ENCODE measurements at regions not wholly inside any gene's neighbourhood (a gene's known extent, or its start where the extent isn't known, plus 50 kb on each side); places are given as distances from the start of the nearest gene placed in this dataset.

DNA sequence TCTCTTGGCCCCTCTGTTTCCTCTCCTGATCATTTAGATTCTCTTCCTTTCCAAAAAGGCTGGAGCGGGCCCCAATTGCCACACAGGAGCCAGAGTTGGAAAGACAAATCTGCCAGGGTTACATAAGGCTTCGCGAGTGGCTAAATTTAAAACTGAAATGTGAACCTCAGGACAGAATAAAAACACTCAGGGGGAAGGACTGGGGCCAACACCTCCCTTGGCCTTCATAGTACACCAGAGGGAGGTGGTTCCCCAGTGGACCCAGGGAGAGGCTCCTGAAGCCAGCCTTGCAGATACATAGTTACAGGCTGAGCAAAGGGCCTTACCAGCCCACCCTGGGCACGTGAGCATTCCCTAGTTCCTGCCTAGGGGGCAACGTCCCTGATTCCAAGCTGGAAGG, 150.1 kb downstream of the MN1 start:
- in situ Hi-C loops (cut with MboI; ENCODE audit: low sequenced_read_pairs) = no loop called here

DNA sequence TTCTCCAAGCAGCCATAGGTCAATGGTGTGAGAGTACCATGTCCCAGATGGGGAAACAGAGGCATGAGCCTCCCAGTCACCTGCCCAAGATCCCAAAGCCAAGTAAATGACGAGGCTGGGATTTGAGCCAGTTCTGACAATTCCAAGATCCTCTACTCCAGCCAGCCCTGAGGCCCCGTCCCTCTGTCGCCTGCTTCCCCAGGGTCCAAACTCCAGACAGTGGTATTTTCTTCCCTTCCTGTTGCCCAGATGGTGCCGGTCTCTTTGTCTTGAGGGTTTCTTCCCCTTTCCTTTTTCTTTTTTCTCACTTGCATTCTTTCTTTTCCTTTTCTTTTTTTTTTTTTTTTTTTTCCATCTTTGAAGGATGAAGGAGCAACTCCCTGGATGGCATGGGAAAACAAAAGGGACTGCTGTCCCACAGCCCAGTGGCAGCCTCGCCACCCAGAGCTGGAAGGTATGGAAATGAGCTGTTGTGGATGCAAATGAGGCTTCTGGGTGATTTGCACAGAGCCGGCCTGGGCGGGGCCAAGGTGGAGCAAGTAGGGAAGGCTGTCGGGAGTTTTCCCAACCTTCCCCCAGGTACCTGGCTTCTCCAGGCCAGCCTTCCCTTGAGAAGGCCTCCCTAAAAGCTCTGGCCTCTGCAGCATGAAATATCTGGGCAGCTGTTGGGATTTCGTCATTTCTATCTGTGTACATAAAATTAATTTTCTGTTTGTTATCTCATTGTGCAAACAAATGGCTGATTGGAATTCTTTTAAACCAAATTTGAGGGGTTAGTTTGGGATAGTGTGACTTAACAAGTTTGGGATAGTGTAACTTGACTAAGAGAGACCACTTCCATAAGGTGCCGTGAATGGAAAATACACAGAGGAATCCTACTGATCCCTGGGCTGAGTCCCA, 146.8 kb downstream of the MN1 start:
- in situ Hi-C loops (cut with MboI; ENCODE audit: low sequenced_read_pairs) = no loop called here

- in situ Hi-C loops (cut with MboI; ENCODE audit: low sequenced_read_pairs) = no loop called here
Measured at GRCh38 chr22:27655582-27656185, 145.9 kb downstream of the MN1 start.

GRCh38 chr22:27656970-27657369, 144.6 kb downstream of the MN1 start:
- in situ Hi-C loops (cut with MboI; ENCODE audit: low sequenced_read_pairs) = no loop called here

DNA sequence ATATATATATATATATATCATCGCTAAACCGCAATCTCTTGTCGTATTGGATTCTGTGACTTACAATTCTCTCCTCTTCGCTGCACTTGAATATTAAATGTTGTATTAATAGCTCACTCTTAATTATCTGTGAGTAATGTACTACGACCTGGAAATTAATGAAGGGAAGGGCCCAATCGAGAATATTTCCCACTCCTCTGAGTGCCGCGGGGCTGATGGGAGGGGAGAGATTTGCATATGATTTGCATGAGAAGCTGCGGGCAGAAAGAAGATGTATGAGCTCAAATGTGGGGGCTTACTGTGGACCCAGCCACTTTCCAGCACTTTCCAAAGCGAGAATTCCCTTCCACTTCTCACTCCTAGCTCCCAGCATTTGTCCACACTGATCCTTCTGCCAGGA, 141.2 kb downstream of the MN1 start:
- in situ Hi-C loops (cut with MboI; ENCODE audit: low sequenced_read_pairs) = no loop called here

DNA sequence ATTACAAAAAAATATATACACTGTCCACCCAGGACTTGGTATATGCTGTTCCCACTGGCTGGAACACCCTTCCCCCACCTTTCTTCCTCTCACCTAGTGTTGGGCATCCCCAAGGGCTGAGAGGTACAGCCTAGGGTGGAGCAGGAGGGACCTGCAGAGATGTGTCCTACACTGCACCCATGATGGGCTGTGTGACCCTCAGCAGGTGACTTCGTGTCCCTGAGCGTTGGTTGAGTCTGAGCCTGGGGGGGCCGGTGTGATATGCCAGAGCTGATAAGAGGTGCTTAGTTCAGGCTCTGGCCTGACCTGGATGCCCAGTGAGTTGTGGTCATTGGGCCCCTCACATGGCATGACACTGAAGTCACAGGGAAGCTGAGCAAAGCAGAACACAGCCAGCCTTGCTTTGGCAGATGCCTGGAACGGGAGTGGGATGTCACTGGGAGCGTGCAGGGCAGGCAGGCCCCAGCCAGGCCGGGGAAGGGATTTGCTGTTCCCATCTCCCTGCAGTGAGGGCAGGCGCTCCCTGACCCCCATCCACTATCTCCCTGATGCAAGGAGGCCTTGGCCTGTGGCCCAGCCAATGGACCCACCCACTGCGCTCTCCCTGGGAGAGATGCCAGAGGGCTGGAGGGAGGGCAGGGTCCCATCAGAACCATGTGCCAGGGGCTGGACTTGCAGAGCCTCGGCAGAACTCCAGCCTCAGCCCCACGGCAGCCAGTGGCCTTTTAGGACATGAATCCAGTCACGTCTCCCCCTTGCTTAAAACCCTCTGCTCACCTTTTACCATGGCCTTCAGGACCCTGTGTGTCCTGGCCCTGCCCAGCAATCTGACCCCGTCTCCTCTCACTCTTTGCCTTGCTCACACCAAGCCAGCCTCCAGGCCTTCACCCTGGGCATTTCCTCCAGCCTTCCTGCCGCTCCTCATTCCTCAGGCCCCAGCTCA, 138.9 kb downstream of the MN1 start:
- in situ Hi-C loops (cut with MboI; ENCODE audit: low sequenced_read_pairs) = no loop called here

- in situ Hi-C loops (cut with MboI; ENCODE audit: low sequenced_read_pairs) = no loop called here
Measured at GRCh38 chr22:27663812-27664211, 137.7 kb downstream of the MN1 start.

GRCh38 chr22:27666272-27666997, 135.1 kb downstream of the MN1 start:
- in situ Hi-C loops (cut with MboI; ENCODE audit: low sequenced_read_pairs) = no loop called here

DNA sequence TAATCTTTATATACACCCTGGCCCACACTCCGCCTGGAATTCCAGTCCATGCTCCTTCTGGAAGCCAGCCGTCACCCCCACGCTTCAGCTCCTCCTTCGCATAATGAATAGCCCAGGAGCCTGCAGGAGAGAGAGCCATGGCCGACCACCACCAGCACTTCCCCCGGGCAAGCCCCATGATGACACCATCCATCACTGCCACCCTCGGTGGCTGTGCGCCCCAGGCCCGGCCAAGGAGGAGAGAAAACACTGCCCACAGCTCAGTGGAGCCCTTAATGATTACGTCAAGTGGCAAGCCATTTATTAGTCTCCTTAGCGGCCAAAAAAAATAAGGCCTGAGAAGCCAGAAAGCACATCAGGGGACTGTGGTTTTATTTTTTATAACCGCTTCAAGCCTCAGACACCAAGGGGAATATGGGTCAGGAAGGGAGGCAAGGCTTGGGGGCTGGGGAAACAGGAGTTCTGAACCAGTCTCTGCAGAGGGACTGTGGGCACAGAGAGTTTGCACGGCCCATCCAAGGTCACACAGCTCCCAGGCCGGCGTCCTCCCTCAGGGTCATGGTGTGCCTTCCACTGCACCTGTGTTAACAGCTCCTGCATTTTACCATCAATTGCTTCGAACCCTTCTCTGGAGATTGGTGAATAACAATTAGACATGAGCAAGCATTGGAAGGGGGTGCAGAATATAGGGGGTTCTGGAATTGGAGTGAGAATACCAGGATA, 134.3 kb downstream of the MN1 start:
- in situ Hi-C loops (cut with MboI; ENCODE audit: low sequenced_read_pairs) = no loop called here

DNA sequence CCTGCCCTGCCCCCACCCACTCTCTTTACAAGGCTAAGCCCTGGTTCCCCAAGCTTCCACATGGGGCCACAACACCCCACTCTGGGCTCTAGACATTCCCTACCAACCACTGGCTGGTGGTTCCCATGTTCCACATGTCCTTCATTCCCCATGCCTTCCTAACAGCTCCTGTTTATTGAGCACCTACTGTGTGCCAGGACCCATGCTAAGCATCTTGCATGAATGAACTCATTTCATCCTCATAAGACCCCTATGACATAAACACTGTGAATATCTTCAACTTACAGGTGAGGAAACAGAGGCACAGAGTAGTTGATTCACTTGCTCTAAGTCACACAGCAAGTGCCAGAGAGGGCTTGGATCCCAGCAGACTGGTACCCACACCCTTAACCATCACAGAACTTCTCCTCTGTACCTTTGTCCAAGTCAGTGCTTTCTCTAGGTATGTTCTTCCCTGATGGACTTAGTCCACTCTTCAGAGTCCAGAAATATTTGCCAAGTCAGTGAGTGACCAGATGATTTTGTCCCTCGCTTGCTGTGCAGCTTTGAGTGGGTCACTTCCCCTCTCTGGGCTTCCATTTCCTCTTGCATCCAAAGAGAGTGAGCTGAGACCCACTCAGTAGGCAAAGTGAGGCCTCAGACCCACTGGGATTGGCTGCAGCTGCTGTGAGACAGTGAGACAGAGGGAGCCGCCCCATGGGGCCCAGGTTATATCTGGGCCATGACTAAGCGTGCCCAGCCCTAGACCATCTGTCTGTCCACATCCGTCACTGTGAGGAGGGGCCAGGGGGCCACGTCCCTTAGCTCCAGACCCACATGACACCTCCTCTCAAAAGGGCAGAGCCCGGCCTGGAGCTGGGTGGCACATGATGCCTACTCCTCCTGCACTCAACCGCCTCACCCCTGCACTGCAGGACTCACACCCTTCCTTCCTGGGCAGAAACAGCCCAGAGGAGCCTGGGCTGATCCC, 132.4 kb downstream of the MN1 start:
- in situ Hi-C loops (cut with MboI; ENCODE audit: low sequenced_read_pairs) = no loop called here

DNA sequence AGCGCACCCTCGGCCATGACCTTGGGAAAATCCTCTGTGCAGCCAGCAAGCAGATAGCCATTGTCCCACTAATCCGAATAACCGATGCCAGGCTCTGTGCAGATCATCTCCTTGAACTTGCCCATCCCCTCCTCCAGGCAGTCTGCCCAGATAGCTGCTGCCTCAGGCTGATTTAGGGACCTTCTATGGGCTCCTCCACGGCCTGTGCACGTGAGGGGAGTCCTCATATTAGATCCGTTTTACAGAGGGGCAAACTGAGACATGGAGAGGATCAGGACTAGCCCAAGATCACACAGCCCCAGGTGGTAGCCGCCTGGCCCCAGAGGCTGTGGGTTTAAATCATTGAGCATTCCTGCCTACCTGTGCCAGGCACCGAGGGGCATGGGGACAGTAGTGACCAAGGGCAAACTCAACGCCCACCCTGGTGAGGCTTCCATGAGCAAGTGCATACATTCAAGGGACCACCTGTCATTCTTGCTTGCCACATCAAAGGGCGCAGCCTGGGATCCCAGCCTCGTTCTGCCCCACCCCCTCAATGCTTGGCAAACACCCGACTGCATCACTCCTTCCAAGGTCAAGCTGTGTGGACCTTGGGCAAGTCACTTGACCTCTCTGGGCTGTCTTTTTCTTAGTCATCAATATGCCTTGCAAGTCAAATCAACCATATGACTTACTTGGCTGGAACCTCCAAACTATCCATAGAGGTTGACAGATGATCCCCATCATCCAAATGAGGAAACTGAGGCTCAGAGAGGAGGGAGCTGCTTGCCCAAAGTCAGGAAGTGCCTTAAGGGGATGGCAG, 131.6 kb downstream of the MN1 start:
- in situ Hi-C loops (cut with MboI; ENCODE audit: low sequenced_read_pairs) = no loop called here

DNA sequence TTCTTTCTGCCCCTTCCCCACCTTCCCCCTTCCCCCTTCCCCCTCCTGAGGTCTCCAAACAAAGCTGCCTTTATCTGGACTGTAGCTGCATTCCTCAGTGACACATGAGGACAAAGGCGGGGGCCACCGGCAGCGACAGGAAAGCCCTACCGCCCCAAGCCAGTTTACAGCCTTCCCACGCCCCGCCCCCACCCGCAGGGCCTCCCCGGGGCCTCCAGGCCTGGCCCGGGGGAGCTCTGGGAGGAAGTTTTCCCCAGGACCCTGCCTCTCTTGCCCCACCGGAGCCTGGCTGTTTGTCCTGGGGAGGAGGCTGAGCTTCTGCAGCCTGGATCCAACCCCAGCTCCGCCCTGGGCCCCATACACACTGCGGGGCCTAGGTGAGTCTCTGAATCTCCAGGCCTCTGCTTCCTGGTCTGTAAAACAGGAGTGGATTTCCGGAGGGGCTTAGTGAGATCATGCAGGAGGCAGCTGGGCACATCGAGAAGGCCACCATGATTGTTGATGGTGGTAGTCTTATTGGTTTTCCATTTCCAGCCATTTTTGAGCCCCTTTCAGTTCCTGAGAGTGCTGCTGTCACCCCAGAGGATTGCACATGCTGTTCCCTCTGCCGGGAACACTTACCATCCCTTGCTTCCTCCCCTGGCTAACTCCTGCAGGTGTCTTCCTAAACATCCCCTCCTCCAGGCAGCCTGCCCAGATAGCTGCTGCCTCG, 130.7 kb downstream of the MN1 start:
- in situ Hi-C loops (cut with MboI; ENCODE audit: low sequenced_read_pairs) = no loop called here

GRCh38 chr22:27671413-27671935, 130.1 kb downstream of the MN1 start:
- in situ Hi-C loops (cut with MboI; ENCODE audit: low sequenced_read_pairs) = no loop called here

GRCh38 chr22:27672721-27673418, 128.7 kb downstream of the MN1 start:
- in situ Hi-C loops (cut with MboI; ENCODE audit: low sequenced_read_pairs) = no loop called here

- in situ Hi-C loops (cut with MboI; ENCODE audit: low sequenced_read_pairs) = no loop called here
Measured at GRCh38 chr22:27673839-27674238, 127.7 kb downstream of the MN1 start.

DNA sequence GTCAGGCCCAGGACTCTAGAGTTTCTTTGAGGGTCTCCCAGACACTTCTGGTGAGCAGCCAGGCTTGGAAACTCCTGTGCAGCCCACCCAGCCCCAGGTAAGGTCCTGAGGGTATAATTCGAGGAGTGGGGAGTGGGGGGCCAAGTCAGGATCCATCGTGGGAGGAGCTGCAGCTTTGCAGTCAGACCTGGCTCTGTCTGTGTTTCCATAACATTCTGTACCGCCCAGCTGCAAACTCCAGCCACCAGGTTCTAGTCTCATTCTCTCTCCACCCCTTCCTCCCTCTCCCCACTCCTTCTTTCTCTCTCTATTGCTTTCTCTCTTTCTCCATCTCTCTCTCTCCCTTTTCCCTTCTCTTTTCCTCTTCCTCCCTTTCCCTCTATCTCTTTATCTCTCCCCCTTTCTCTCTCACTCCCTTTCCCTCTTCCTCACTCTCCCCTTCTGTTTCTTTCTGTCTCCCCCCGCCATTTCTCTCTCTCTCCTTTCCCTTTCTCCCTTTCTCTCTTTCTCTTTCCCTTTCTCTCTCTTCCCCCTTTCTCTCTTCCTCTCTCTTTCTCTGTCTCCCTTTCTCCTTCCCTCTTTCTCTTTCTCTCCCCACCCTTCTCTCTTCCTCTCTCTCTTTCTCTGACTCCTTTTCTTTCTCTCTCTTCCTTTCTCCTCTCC, 127.2 kb downstream of the MN1 start:
- in situ Hi-C loops (cut with MboI; ENCODE audit: low sequenced_read_pairs) = no loop called here

Measured in HL-60/S4 (cell line).